B cell (primary cell): ENCODE measurements at regions not wholly inside any gene's neighbourhood (a gene's known extent, or its start where the extent isn't known, plus 50 kb on each side); places are given as distances from the start of the nearest gene placed in this dataset.

Experiments used
- ATAC-seq: fragments of 200-7000 bp; cut with Tn5 transposase; one replicate; pipeline ENCODE4 v1.10.0; 2021; ENCODE audit warnings: low read depth, mild to moderate bottlenecking, moderate number of reproducible peaks, moderate library complexity
- CTCF ChIA-PET: fragments of 350-600 bp; sonication (Branson Sonifier 250); formaldehyde crosslinking; loops from one replicate; lab custom pipeline; 2021; ENCODE audit warnings: antibody characterized with exemption, inconsistent platforms; lab: Charles Lee
- POLR2A ChIA-PET: fragments of 350-600 bp; sonication (Branson Sonifier 250); formaldehyde crosslinking; loops from one replicate; lab custom pipeline; 2021; ENCODE audit warnings: antibody characterized with exemption; lab: Charles Lee
- DNase-seq: peaks from one replicate; pipeline ENCODE4 v3.0.0; 2013
- H2AFZ ChIP-seq: 2 replicates; pipeline ENCODE4 v1.6.1; 2012; ENCODE audit warnings: mild to moderate bottlenecking, low read depth, low read length; ENCODE audit not compliant: insufficient read depth, poor library complexity, severe bottlenecking
- H3K27ac ChIP-seq, 2 donors: 1 replicate in 1 of 2; 2 replicates in 1 of 2; pipeline ENCODE4 v1.5.1; 2012 to 2013; ENCODE audit warnings: low read length in 2 of 2, mild to moderate bottlenecking in 2 of 2, moderate library complexity in 1 of 2
- H3K27me3 ChIP-seq, 4 experiments: fragments of 200-600 bp in 1 of 4; sonication (generic) in 1 of 4; replicated peaks in 1 of 4; 1 replicate in 2 of 4; 2 replicates in 2 of 4; pipeline versions ENCODE4 v1.6.1 to v1.7.0; 2013 to 2016; ENCODE audit warnings: low read length in 3 of 4, mild to moderate bottlenecking in 2 of 4, mixed read lengths in 1 of 4, moderate library complexity in 1 of 4; ENCODE audit not compliant: insufficient read depth in 4 of 4, control insufficient read depth in 3 of 4; ENCODE audit errors: control extremely low read depth in 1 of 4
- H3K36me3 ChIP-seq, 2 experiments: replicated peaks in 1 of 2; 1 replicate in 1 of 2; 2 replicates in 1 of 2; pipeline versions ENCODE4 v1.6.1 to v1.7.1; 2013; ENCODE audit warnings: low read length in 1 of 2; ENCODE audit not compliant: insufficient read depth in 2 of 2, control insufficient read depth in 1 of 2; ENCODE audit errors: control extremely low read depth in 1 of 2, extremely low read depth in 1 of 2
- H3K4me1 ChIP-seq, 2 donors: fragments of 200-600 bp in 1 of 2; sonication (generic) in 1 of 2; 1 replicate in 1 of 2; 2 replicates in 1 of 2; pipeline versions ENCODE4 v1.5.1 to v1.6.1; 2013 to 2017; ENCODE audit warnings: low read length in 2 of 2; ENCODE audit not compliant: control insufficient read depth in 2 of 2, insufficient read depth in 2 of 2
- H3K4me2 ChIP-seq: replicated peaks from 2 replicates; pipeline ENCODE3; 2012; ENCODE audit warnings: mild to moderate bottlenecking, low read depth, low read length; ENCODE audit not compliant: poor library complexity, severe bottlenecking
- H3K4me3 ChIP-seq, 5 experiments: fragments of 200-600 bp in 1 of 5; sonication (generic) in 1 of 5; 1 replicate in 3 of 5; 2 replicates in 2 of 5; pipeline versions ENCODE4 v1.5.1 to v1.7.0; 2011 to 2016; ENCODE audit warnings: low read length in 4 of 5, mild to moderate bottlenecking in 4 of 5, low read depth in 2 of 5, control low read depth in 1 of 5, moderate library complexity in 1 of 5; ENCODE audit not compliant: insufficient read depth in 1 of 5; ENCODE audit errors: control extremely low read depth in 1 of 5, extremely low read depth in 1 of 5
- H3K79me2 ChIP-seq: fragments of 200-600 bp; sonication (generic); one replicate; pipeline ENCODE4 v1.6.0; 2016; ENCODE audit warnings: low read length; ENCODE audit not compliant: control insufficient read depth, insufficient read depth
- H3K9ac ChIP-seq: fragments of 200-600 bp; sonication (generic); 2 replicates; pipeline ENCODE4 v1.6.1; 2017; ENCODE audit warnings: mild to moderate bottlenecking, low read length, moderate library complexity
- H3K9me3 ChIP-seq, 3 donors: one replicate each; pipeline versions ENCODE4 v1.6.1 to v1.7.1; 2013; ENCODE audit warnings: low read length in 2 of 3; ENCODE audit not compliant: control insufficient read depth in 2 of 3, insufficient read depth in 1 of 3; ENCODE audit errors: control extremely low read depth in 1 of 3
- H4K20me1 ChIP-seq: 2 replicates; pipeline ENCODE4 v1.6.0; 2012; ENCODE audit warnings: mild to moderate bottlenecking, low read length; ENCODE audit not compliant: insufficient read depth, control insufficient read depth, poor library complexity, severe bottlenecking
- H3K27ac Mint-ChIP-seq: one replicate; pipeline ENCODE4 v1.8.0; 2021; ENCODE audit warnings: mixed read lengths
- H3K27me3 Mint-ChIP-seq: one replicate; pipeline ENCODE4 v1.8.0; 2021; ENCODE audit warnings: mixed read lengths
- H3K4me1 Mint-ChIP-seq: one replicate; pipeline ENCODE4 v1.8.0; 2021; ENCODE audit warnings: mixed read lengths
- H3K4me3 Mint-ChIP-seq: one replicate; pipeline ENCODE4 v1.8.0; 2021; ENCODE audit warnings: mixed read lengths
- H3K9me3 Mint-ChIP-seq: one replicate; pipeline ENCODE4 v1.8.0; 2022; ENCODE audit warnings: mixed read lengths; ENCODE audit not compliant: insufficient read depth
- EZH2 ChIP-seq: IDR thresholded peaks from 2 replicates; pipeline ENCODE4 v1.6.1; 2012; ENCODE audit warnings: borderline replicate concordance, low read depth, mild to moderate bottlenecking, moderate library complexity, low read length; ENCODE audit not compliant: insufficient read depth, poor library complexity, severe bottlenecking
- WGBS: methylation state at CpG from one replicate; pipeline ENCODE4 v1.1.5; 2013; ENCODE audit warnings: missing lambda C conversion rate; ENCODE audit not compliant: insufficient coverage; 5-methylcytosine and 5-hydroxymethylcytosine counted together
- intact Hi-C: fragments of 100-400 bp; cut with micrococcal nuclease; formaldehyde crosslinking; loops from one replicate; pipeline ENCODE4 v1.10.0; 2022
- TF ChIP-seq, protein P1 (sequence below): fragments of 200-600 bp; IDR thresholded peaks from one replicate; pipeline ENCODE4 v1.8.0; 2022; ENCODE audit warnings: antibody characterized with exemption, mild to moderate bottlenecking

DNA sequence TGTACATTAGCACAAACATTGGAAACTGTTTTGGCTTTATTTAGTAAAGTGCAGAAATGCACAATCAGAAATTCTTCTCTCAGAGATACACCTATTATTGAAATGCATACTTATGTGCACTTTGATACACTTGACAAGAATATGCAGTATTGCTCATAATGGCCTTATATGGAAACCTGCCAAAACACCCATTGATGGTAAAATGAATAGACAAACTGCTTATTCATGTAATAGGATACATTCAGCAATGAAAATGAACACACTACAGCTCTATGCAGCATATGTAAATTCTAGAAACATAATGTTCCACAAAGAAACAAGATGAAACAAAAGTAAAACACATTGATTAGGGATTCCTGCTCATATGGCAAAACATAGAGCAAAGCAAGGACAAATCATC lies 223.9 kb downstream of the S1PR1 start:
- ChIA-PET POLR2A (no interaction called here), CTCF (no interaction called here)
- TF ChIP-seq EZH2, result no peak
- TF ChIP-seq, protein P1, sequence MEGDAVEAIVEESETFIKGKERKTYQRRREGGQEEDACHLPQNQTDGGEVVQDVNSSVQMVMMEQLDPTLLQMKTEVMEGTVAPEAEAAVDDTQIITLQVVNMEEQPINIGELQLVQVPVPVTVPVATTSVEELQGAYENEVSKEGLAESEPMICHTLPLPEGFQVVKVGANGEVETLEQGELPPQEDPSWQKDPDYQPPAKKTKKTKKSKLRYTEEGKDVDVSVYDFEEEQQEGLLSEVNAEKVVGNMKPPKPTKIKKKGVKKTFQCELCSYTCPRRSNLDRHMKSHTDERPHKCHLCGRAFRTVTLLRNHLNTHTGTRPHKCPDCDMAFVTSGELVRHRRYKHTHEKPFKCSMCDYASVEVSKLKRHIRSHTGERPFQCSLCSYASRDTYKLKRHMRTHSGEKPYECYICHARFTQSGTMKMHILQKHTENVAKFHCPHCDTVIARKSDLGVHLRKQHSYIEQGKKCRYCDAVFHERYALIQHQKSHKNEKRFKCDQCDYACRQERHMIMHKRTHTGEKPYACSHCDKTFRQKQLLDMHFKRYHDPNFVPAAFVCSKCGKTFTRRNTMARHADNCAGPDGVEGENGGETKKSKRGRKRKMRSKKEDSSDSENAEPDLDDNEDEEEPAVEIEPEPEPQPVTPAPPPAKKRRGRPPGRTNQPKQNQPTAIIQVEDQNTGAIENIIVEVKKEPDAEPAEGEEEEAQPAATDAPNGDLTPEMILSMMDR, result no peak
- H2AFZ ChIP-seq, result no peak overlapping the region
- no peak overlapping the region for H3K27ac ChIP-seq
- H3K4me1 ChIP-seq, result no peaks in the 10 kb centered on the region
- H3K4me2 ChIP-seq, result no peak overlapping the region
- no peaks in the 10 kb centered on the region for H3K27me3 ChIP-seq
- no peak overlapping the region for H3K4me3 Mint-ChIP-seq
- no peaks in the 10 kb centered on the region for H3K4me1 Mint-ChIP-seq
- ATAC-seq, result no peak
- H3K9me3 ChIP-seq, result no peaks in the 10 kb centered on the region
- no peaks in the 10 kb centered on the region for H3K9me3 Mint-ChIP-seq
- H3K79me2 ChIP-seq, result no peaks in the 10 kb centered on the region
- no peak overlapping the region for H3K9ac ChIP-seq
- DNase-seq, result no peak
- intact Hi-C loops, result no loop called here
- no peaks in the 10 kb centered on the region for H3K27me3 Mint-ChIP-seq
- no peaks in the 10 kb centered on the region for H4K20me1 ChIP-seq
- H3K27ac Mint-ChIP-seq, result no peak overlapping the region
- H3K36me3 ChIP-seq, result no peaks in the 10 kb centered on the region
- H3K4me3 ChIP-seq, result no peak overlapping the region

DNA sequence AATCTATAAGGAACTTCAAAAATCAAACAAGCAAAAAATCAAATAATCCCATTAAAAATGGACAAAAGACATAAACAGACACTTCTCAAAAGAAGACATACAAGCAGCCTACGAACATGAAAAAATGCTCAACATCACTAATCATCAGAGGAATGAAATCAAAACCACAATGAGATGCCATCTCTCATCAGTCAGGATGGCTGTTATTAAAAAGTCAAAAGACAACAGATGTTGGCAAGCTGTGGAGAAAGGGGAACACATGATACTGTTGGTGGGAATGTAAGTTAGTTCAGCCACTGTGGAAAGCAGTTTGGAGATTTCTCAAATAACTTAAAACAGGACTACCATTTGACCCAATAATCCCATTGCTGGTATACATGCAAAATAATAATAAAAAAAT lies 226.4 kb downstream of the S1PR1 start:
- TF ChIP-seq EZH2, result no peak
- TF ChIP-seq, protein P1, result no peak
- Histone ChIP-seq H3K9me3 (no peaks in the 10 kb centered on the region), H3K4me1 (no peaks in the 10 kb centered on the region), H4K20me1 (no peaks in the 10 kb centered on the region), H3K27ac (no peak overlapping the region), H2AFZ (no peak overlapping the region), H3K4me3 (no peak overlapping the region), H3K79me2 (no peaks in the 10 kb centered on the region), H3K4me2 (no peak overlapping the region), H3K9ac (no peak overlapping the region), H3K27me3 (no peaks in the 10 kb centered on the region), H3K36me3 (no peaks in the 10 kb centered on the region)
- intact Hi-C loops, result no loop called here
- Mint-ChIP-seq H3K4me3 (no peak overlapping the region), H3K4me1 (no peaks in the 10 kb centered on the region), H3K9me3 (no peaks in the 10 kb centered on the region), H3K27me3 (no peaks in the 10 kb centered on the region), H3K27ac (no peak overlapping the region)
- WGBS, result no CpG with 5 or more reads among the region's 1 CpG
- ChIA-PET CTCF (no interaction called here), POLR2A (no interaction called here)
- no peak for ATAC-seq
- no peak for DNase-seq
